ENCODE measurements at regions not wholly inside any gene's neighbourhood (a gene's known extent, or its start where the extent isn't known, plus 50 kb on each side); places are given as distances from the start of the nearest gene placed in this dataset.

GRCh38 chrY:15510288-15510687, 986.0 kb downstream of the NLGN4Y start:
- no peak for DNase-seq (ENCODE audit: low spot score)

DNA sequence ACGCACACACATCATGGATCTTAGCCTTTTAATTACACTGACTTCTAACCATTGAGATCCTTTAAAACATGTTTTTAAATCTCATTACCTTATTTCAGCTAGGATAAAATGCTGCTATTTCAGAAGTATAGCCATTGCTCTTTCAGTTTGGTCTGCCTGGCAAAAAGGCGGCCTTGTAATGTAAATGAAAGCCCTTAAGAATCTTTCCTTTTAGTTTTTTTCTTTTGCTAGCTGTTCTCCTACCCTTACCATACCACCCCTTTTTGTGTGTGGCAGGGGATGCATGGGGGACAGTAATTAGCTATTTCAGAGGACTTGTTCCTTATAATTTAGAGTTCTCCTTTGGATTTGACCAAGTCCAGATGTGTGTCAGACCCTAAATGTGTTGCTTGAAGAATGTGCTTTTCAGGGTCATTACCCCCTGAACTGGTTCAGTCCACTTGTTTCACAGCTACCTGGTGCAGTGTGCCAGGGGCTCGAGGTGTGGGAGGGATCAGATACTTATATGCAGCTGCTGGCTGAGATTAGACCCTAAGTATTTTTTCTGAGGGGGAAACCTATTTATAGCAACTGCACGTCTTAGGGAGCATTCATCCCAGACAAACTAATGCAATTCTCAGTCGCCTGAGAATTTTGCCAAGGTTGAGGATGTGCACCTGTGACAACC, 986.8 kb downstream of the NLGN4Y start:
- no peak for DNase-seq (ENCODE audit: low spot score)

DNA sequence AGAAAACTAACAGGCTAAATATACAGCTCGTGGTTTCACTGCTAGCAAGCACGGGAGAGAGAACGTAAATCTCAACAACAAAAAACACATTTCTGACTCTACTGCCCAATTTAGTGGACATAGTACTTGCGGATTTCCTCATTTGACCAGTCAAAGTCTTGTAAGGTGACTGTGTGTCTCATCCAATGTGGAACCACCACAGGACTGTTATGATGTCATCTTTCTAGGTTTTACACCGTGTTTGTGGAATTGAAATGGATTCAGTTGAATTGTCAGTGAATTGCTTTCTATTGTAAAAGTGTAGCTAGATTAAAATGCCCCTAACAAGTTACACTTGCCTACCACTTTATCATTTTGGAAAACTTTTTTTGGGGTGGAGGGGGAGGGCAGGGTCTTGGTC, 1010.8 kb downstream of the NLGN4Y start:
- no peak for DNase-seq (ENCODE audit: low spot score)

GRCh38 chrY:15535784-15536511, 1011.6 kb downstream of the NLGN4Y start:
- DNase-seq (ENCODE audit: low spot score), result no peak

DNA sequence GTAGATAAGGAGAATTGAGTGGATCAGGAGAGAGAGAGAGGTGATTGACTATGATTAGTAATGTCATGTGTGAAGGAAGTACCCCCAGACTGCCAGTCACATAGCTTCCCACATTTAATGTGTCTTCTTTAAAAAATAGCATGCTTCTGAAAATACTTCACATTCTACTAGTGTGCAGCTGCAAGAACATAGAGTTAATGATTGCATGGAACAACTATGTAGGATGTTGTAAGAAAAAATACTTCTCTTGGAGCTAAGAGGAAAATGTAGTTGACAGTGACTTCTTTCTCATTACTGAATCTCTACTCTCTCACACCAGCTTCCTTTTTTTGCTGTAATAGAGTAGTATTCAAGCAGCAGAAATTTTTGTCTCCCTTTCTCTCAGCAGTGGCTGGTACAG, 1016.2 kb downstream of the NLGN4Y start:
- DNase-seq (ENCODE audit: low spot score), result no peak

GRCh38 chrY:15546177-15546754, 1021.9 kb downstream of the NLGN4Y start:
- DNase-seq (ENCODE audit: low spot score), result no peak

- DNase-seq (ENCODE audit: low spot score), result no peak
These were observed 1027.7 kb downstream of the NLGN4Y start for GRCh38 chrY:15552074-15552473.

DNA sequence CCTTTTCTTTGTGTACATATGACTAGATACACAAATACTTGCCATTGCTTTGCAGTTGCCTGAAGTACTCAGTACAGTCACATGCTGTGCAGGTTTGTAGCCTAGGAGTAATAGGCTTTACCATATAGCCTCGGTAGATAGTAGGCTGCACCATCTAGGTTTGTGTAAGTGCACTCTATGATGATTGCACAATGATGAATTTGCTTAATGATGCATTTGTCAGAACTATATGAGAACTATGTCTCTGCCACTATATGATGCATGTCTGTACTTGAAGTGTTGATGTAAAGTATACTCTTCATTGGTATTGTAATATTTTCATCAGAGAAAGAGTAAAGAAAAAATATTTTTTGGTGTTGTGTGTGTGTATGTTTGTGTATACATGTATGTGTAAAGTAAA, 1030.7 kb downstream of the NLGN4Y start:
- no peak for DNase-seq (ENCODE audit: low spot score)

DNA sequence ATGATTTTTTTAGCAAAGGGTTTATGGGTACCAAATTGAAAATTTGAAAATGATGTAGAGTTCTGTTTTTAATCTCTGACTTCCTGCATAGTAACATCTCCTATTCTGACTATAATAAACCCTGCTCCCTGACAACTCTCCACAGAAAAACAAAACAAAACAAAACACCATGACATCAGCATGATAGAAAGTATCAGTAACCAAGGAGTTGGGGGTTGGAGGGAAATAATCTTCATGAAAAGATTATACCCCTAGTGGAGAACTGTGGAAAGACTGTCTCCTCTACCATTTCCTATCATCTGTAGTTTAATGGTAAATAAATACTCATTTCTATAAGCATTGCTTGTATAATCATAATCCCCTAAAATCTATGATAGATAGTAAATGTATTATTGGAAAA, 1034.8 kb downstream of the NLGN4Y start:
- no peak for DNase-seq (ENCODE audit: low spot score)

DNA sequence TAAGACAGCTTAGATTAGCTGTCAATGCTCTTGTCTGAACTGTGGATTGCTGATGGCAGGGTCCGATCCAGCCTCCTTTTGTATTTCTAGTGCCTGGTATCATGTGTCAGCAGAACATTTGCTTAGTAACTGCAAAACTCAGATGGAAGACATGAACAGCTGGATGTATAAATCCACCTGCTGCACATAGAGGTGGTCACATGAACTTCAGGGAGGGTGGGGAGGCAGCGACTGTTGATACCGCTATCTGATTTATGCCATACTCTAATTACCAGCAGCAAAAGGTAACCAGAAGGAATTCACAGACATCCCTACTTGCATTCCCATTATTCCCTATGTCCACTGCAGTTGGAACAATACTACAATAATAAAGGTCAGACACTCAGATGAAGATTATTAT, 1036.5 kb downstream of the NLGN4Y start:
- no peak for DNase-seq (ENCODE audit: low spot score)

GRCh38 chrY:15561501-15562289, 1037.4 kb downstream of the NLGN4Y start:
- DNase-seq (ENCODE audit: low spot score), result no peak

DNA sequence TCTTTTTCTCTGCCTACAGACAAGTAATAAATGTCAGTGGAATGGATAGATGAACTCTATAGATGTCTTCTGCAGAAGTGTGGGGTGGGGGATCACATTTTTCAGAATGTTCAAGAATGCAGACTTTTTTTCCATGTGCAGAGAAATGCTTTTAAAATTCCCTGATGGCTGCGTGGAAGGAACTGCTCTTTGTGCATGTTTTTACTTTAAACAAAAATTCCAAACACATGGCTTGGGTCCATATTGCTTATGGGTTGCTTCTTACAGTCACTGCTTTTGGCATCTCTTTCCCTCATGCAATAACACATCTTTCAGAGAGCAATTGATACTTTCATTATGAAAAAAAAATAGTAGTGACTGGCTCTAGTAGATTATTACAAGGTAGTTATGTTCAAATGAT, 1053.6 kb downstream of the NLGN4Y start:
- no peak for DNase-seq (ENCODE audit: low spot score)

DNA sequence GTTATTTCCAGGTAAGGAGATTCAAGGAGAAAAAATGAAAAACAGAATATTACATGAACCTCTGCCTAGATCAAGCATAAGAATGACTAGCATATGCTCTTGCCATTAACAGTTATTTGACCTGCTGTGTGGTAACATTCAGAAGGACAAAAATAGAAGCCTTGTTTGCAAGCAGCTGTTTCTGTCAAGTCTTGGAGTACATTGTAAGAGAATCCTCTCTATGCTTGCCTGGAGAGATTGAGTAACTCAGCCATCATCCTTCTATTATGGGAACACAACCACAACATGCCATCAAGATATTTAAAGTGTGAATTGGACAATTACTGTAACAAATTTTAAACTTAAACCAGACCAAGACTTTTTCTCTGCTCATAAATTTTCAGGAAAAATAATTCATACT, 1054.4 kb downstream of the NLGN4Y start:
- DNase-seq (ENCODE audit: low spot score), result no peak

GRCh38 chrY:15579245-15579644, 1054.9 kb downstream of the NLGN4Y start:
- DNase-seq (ENCODE audit: low spot score), result no peak

GRCh38 chrY:15583111-15583510, 1058.8 kb downstream of the NLGN4Y start:
- no peak for DNase-seq (ENCODE audit: low spot score)

DNA sequence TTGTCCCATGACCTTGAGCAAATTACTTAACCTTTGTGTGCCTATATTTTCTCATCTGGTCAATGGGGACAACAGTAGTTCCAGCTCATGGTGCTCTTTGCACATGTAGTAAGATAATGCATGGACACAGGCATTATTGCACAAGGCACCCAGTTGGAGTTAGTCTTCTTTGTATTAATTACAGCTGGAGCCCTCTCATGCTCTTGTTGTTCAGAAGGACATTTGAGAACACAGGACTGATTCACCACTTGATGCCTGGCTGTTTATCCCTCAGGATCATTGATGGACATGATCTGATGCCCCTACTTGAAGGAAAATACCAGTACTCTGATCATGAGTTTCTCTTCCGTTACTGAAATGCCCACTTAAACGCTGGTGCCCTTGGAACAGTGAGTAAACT, 1068.6 kb downstream of the NLGN4Y start:
- no peak for DNase-seq (ENCODE audit: low spot score)

DNA sequence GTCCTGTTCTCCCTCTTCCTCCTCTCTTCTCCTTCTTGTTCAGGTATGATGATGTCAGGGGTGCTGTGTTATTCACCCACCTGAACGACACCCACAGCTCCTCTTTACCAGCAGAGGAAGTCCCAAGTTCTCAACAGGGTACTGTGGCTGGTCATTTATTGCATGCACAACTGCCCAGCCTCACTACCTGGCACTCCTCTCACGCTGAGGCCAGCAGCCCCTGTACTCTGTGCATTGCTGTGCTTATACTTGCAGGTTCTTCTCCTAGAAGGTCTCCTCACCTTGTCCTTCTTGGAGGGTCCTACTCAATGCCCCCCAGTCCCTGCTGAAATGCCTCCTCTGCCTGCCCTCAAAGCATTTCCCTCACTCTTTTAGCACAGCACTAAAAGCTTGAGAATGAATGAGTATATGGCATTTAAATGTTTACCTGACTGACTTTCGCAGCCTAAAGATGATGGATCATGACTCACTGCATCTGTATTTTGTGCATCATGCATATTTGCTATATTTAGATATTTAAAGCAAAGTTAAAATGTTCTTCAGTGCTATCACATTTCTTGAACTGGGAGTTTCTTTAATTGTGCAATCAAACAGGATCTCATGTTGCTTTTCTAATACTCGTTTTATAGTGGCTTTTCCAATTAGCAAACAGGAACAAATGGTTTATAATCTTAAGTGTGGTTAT, 1069.3 kb downstream of the NLGN4Y start:
- DNase-seq (ENCODE audit: low spot score), result no peak

GRCh38 chrY:15594179-15594578, 1069.8 kb downstream of the NLGN4Y start:
- no peak for DNase-seq (ENCODE audit: low spot score)

DNA sequence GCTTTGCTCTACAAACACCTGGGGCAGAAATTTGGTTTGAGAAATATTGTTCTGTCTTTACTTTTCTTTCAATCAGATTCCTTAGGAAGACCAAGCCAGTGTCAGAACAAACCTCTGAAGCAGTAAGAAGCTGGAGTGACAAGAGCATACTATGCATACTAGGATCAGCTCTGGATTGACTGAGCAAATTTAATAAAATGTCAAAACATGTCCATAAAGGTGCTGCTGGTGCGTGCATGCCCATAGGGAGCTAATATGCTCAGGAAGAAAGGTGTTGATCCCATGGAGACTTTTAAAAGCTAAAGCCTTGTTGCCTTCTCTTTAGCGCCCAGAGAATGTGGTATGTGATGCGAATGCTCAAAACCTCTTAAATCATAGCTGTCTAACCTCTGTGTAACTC, 1076.2 kb downstream of the NLGN4Y start:
- no peak for DNase-seq (ENCODE audit: low spot score)

DNA sequence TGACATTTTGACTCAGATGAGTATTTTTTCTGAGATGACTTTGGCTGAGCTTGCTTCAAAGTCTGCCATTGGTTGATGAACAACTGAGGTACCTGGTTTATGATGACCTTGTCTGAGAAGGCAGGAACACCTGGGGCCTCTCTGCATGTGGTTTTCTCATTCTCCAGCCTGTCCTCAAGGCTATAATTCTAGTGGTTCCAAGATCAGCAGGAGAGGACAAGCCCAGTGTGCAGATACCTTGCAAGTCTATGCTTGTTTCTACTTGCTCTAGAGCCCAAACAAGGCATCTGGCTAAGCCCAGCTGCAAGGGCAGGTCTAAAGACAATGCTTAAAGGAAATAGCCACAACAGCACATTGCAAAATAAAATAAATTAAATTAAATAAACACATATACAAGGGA, 1100.0 kb downstream of the NLGN4Y start:
- no peak for DNase-seq (ENCODE audit: low spot score)

DNA sequence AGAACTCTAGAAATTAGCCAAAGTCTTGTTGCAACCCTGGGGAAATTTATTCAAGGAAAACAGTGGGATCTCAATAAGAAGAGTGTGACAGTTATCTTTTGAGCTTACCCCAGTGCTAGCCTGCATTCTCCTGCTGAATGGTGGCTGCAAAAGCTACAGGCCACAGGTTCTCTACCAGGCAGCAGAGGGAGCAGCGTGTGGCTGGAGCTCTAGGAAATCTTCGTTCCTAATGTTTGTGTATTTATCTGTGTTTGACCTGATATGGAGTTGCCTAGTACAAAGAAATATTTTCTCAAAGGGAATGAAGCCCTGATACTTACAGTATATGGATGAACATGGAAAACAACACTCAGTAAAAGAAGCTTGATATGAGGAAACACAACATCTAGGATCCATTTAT, 1100.6 kb downstream of the NLGN4Y start:
- DNase-seq (ENCODE audit: low spot score), result no peak

GRCh38 chrY:15648198-15648597, 1123.9 kb downstream of the NLGN4Y start:
- no peak for DNase-seq (ENCODE audit: low spot score)
